Upper lobe of right lung (tissue), 1 donor: ENCODE measurements at regions not wholly inside any gene's neighbourhood (a gene's known extent, or its start where the extent isn't known, plus 50 kb on each side); places are given as distances from the start of the nearest gene placed in this dataset.

ENCODE experiments used
- ATAC-seq: fragments of 200-7000 bp; cut with Tn5 transposase; one replicate; pipeline ENCODE4 v1.9.1; 2020; ENCODE audit warnings: mild to moderate bottlenecking, moderate library complexity
- DNase-seq: peaks from one replicate; pipeline ENCODE4 v3.0.0-alpha.2; 2020
- H3K27ac ChIP-seq: fragments of 200-600 bp; one replicate; pipeline ENCODE4 v1.8.0; 2022
- H3K27me3 ChIP-seq: fragments of 200-600 bp; one replicate; pipeline ENCODE4 v1.8.0; 2022; ENCODE audit warnings: mild to moderate bottlenecking
- H3K36me3 ChIP-seq: fragments of 200-600 bp; one replicate; pipeline ENCODE4 v1.8.0; 2022
- H3K4me1 ChIP-seq: fragments of 200-600 bp; one replicate; pipeline ENCODE4 v1.8.0; 2022
- H3K4me3 ChIP-seq: fragments of 200-600 bp; one replicate; pipeline ENCODE4 v1.8.0; 2022; ENCODE audit warnings: mild to moderate bottlenecking
- H3K9me3 ChIP-seq: fragments of 200-600 bp; one replicate; pipeline ENCODE4 v1.8.0; 2022
- CTCF ChIP-seq: fragments of 200-600 bp; IDR thresholded peaks from one replicate; pipeline ENCODE4 v1.8.0; 2022; ENCODE audit warnings: antibody characterized with exemption
- intact Hi-C: fragments of 100-400 bp; cut with DNase I; formaldehyde crosslinking; loops from one replicate; pipeline ENCODE4 v1.11.0; 2022
- donor health status: DM: no; HTN: yes; CAD: no; lungs with severe emphysema.

GRCh38 chr17:71423871-71424546 is 696.8 kb upstream of the SOX9 start:
- no peak overlapping the region for H3K27ac ChIP-seq
- no peaks in the 10 kb centered on the region for H3K36me3 ChIP-seq
- intact Hi-C loops = no loop called here
- H3K27me3 ChIP-seq = no peaks in the 10 kb centered on the region
- H3K4me1 ChIP-seq = no peaks in the 10 kb centered on the region
- ATAC-seq (no peak), DNase-seq (no peak)
- no peak overlapping the region for H3K4me3 ChIP-seq
- TF ChIP-seq CTCF = no peak
- peaks cover 7% of the 10 kb centered on the region for H3K9me3 ChIP-seq

GRCh38 chr17:71427801-71428200 is 693.0 kb upstream of the SOX9 start:
- intact Hi-C loops = no loop called here
- ATAC-seq (no peak), DNase-seq (no peak)
- no peak overlapping the region for H3K4me3 ChIP-seq
- H3K27me3 ChIP-seq = no peaks in the 10 kb centered on the region
- no peak for TF ChIP-seq CTCF
- H3K27ac ChIP-seq = no peak overlapping the region
- no peaks in the 10 kb centered on the region for H3K36me3 ChIP-seq
- H3K4me1 ChIP-seq = no peaks in the 10 kb centered on the region
- peaks cover 9% of the 10 kb centered on the region for H3K9me3 ChIP-seq

GRCh38 chr17:71428897-71429296 is 691.9 kb upstream of the SOX9 start:
- Histone ChIP-seq H3K4me1 (no peaks in the 10 kb centered on the region), H3K27ac (no peak overlapping the region), H3K27me3 (no peaks in the 10 kb centered on the region), H3K9me3 (peaks cover 9% of the 10 kb centered on the region), H3K4me3 (no peak overlapping the region), H3K36me3 (no peaks in the 10 kb centered on the region)
- intact Hi-C loops = no loop called here
- TF ChIP-seq CTCF = no peak
- ATAC-seq (no peak), DNase-seq (no peak)

- intact Hi-C loops = no loop called here
- DNase-seq = no peak
- ATAC-seq = no peak
- H3K4me3 ChIP-seq = no peak overlapping the region
- no peak for TF ChIP-seq CTCF
- H3K36me3 ChIP-seq = no peaks in the 10 kb centered on the region
- peaks cover 9% of the 10 kb centered on the region for H3K9me3 ChIP-seq
- no peaks in the 10 kb centered on the region for H3K27me3 ChIP-seq
- no peak overlapping the region for H3K27ac ChIP-seq
- no peaks in the 10 kb centered on the region for H3K4me1 ChIP-seq
These were observed 690.5 kb upstream of the SOX9 start for GRCh38 chr17:71430281-71430680.

- no peaks in the 10 kb centered on the region for H3K36me3 ChIP-seq
- ATAC-seq (no peak), DNase-seq (no peak)
- no peak overlapping the region for H3K4me3 ChIP-seq
- no peaks in the 10 kb centered on the region for H3K27me3 ChIP-seq
- TF ChIP-seq CTCF = no peak
- H3K27ac ChIP-seq = no peak overlapping the region
- peaks cover 9% of the 10 kb centered on the region for H3K9me3 ChIP-seq
- no peaks in the 10 kb centered on the region for H3K4me1 ChIP-seq
- intact Hi-C loops = no loop called here
These were observed 689.7 kb upstream of the SOX9 start for GRCh38 chr17:71431146-71431545.
